ENCODE measurements at regions not wholly inside any gene's neighbourhood (a gene's known extent, or its start where the extent isn't known, plus 50 kb on each side); places are given as distances from the start of the nearest gene placed in this dataset.

GRCh38 chr7:68678196-68678595, 920.1 kb upstream of the AUTS2 start:
- Histone ChIP-seq H3K9me3 (ENCODE audit: insufficient read depth, low read depth, low read length) (no peaks in the 10 kb centered on the region), H3K9ac (ENCODE audit: low read length) (no peak overlapping the region), H3K27me3 (ENCODE audit: insufficient read depth, low read length) (no peaks in the 10 kb centered on the region), H2AFZ (ENCODE audit: low read depth, low read length) (no peak overlapping the region), H3K4me2 (ENCODE audit: low read length) (no peak overlapping the region), H3K4me3 (ENCODE audit: insufficient read depth, low read depth, low read length) (no peak overlapping the region), H3K79me2 (ENCODE audit: insufficient read depth, low read length) (no peaks in the 10 kb centered on the region), H4K20me1 (ENCODE audit: insufficient read depth, low read length) (no peaks in the 10 kb centered on the region), H3K36me3 (ENCODE audit: insufficient read depth, low read length) (no peaks in the 10 kb centered on the region), H3K4me1 (ENCODE audit: insufficient read depth, low read length) (no peaks in the 10 kb centered on the region), H3K27ac (ENCODE audit: low read depth, low read length) (no peak overlapping the region)
- Mint-ChIP-seq H3K36me3 (ENCODE audit: low read depth, unreplicated experiment) (no peaks in the 10 kb centered on the region), H3K4me3 (ENCODE audit: unreplicated experiment) (no peak overlapping the region), H3K9me3 (ENCODE audit: unreplicated experiment) (peaks cover 9% of the 10 kb centered on the region), H3K27ac (ENCODE audit: unreplicated experiment) (no peak overlapping the region), H3K27me3 (ENCODE audit: low read depth, unreplicated experiment) (no peaks in the 10 kb centered on the region), H3K4me1 (ENCODE audit: low read depth, unreplicated experiment) (no peaks in the 10 kb centered on the region)
- FAIRE-seq (peak; percentile 34), DNase-seq (ENCODE audit: low read depth) (peak; percentile 49)
- TF ChIP-seq CTCF (IDR thresholded peaks at IDR 0.05; ENCODE audit: insufficient read depth, low read depth, low read length), result no peak

GRCh38 chr7:68679459-68680234, 918.6 kb upstream of the AUTS2 start:
- no peaks in the 10 kb centered on the region for H3K36me3 Mint-ChIP-seq (ENCODE audit: low read depth, unreplicated experiment)
- no peak overlapping the region for H3K4me3 Mint-ChIP-seq (ENCODE audit: unreplicated experiment)
- H3K27me3 Mint-ChIP-seq (ENCODE audit: low read depth, unreplicated experiment), result no peaks in the 10 kb centered on the region
- H3K4me1 Mint-ChIP-seq (ENCODE audit: low read depth, unreplicated experiment), result no peaks in the 10 kb centered on the region
- Histone ChIP-seq H3K4me2 (ENCODE audit: low read length) (no peak overlapping the region), H3K36me3 (ENCODE audit: insufficient read depth, low read length) (no peaks in the 10 kb centered on the region), H3K79me2 (ENCODE audit: insufficient read depth, low read length) (no peaks in the 10 kb centered on the region), H3K9ac (ENCODE audit: low read length) (no peak overlapping the region), H4K20me1 (ENCODE audit: insufficient read depth, low read length) (no peaks in the 10 kb centered on the region), H3K27me3 (ENCODE audit: insufficient read depth, low read length) (no peaks in the 10 kb centered on the region), H2AFZ (ENCODE audit: low read depth, low read length) (no peak overlapping the region), H3K4me3 (ENCODE audit: insufficient read depth, low read depth, low read length) (no peak overlapping the region), H3K4me1 (ENCODE audit: insufficient read depth, low read length) (no peaks in the 10 kb centered on the region), H3K9me3 (ENCODE audit: insufficient read depth, low read depth, low read length) (peaks cover 3% of the 10 kb centered on the region), H3K27ac (ENCODE audit: low read depth, low read length) (no peak overlapping the region)
- DNase-seq (ENCODE audit: low read depth) (no peak), FAIRE-seq (no peak)
- H3K27ac Mint-ChIP-seq (ENCODE audit: unreplicated experiment), result no peak overlapping the region
- peaks cover 7% of the 10 kb centered on the region for H3K9me3 Mint-ChIP-seq (ENCODE audit: unreplicated experiment)
- TF ChIP-seq CTCF (IDR thresholded peaks at IDR 0.05; ENCODE audit: insufficient read depth, low read depth, low read length), result no peak
- TF ChIP-seq EZH2 (IDR thresholded peaks at IDR 0.05; ENCODE audit: insufficient read depth, low read length), result no peak

GRCh38 chr7:68680235-68680872, 917.9 kb upstream of the AUTS2 start:
- TF ChIP-seq CTCF (IDR thresholded peaks at IDR 0.05; ENCODE audit: insufficient read depth, low read depth, low read length) (no peak), EZH2 (IDR thresholded peaks at IDR 0.05; ENCODE audit: insufficient read depth, low read length) (no peak)
- FAIRE-seq, result no peak
- H3K4me3 Mint-ChIP-seq (ENCODE audit: unreplicated experiment), result no peak overlapping the region

More at GRCh38 chr7:68680235-68680872, 917.9 kb upstream of the AUTS2 start:
- H3K9me3 Mint-ChIP-seq (ENCODE audit: unreplicated experiment), result peaks cover 9% of the 10 kb centered on the region
- no peaks in the 10 kb centered on the region for H3K27me3 Mint-ChIP-seq (ENCODE audit: low read depth, unreplicated experiment)
- no peak overlapping the region for H3K9ac ChIP-seq (ENCODE audit: low read length)
- H3K4me2 ChIP-seq (ENCODE audit: low read length), result no peak overlapping the region
- H3K4me1 ChIP-seq (ENCODE audit: insufficient read depth, low read length), result no peaks in the 10 kb centered on the region
- no peak overlapping the region for H3K27ac ChIP-seq (ENCODE audit: low read depth, low read length)
- no peaks in the 10 kb centered on the region for H4K20me1 ChIP-seq (ENCODE audit: insufficient read depth, low read length)
- H3K36me3 ChIP-seq (ENCODE audit: insufficient read depth, low read length), result no peaks in the 10 kb centered on the region
- H3K79me2 ChIP-seq (ENCODE audit: insufficient read depth, low read length), result no peaks in the 10 kb centered on the region
- no peak overlapping the region for H2AFZ ChIP-seq (ENCODE audit: low read depth, low read length)
- DNase-seq (ENCODE audit: low read depth), result no peak
- H3K27me3 ChIP-seq (ENCODE audit: insufficient read depth, low read length), result no peaks in the 10 kb centered on the region
- no peak overlapping the region for H3K27ac Mint-ChIP-seq (ENCODE audit: unreplicated experiment)
- H3K9me3 ChIP-seq (ENCODE audit: insufficient read depth, low read depth, low read length), result peaks cover 3% of the 10 kb centered on the region
- H3K36me3 Mint-ChIP-seq (ENCODE audit: low read depth, unreplicated experiment), result no peaks in the 10 kb centered on the region
- no peak overlapping the region for H3K4me3 ChIP-seq (ENCODE audit: insufficient read depth, low read depth, low read length)
- H3K4me1 Mint-ChIP-seq (ENCODE audit: low read depth, unreplicated experiment), result no peaks in the 10 kb centered on the region

Measured in astrocyte (in vitro differentiated cells and primary cell).